ENCODE measurements at regions not wholly inside any gene's neighbourhood (a gene's known extent, or its start where the extent isn't known, plus 50 kb on each side); places are given as distances from the start of the nearest gene placed in this dataset.

DNA sequence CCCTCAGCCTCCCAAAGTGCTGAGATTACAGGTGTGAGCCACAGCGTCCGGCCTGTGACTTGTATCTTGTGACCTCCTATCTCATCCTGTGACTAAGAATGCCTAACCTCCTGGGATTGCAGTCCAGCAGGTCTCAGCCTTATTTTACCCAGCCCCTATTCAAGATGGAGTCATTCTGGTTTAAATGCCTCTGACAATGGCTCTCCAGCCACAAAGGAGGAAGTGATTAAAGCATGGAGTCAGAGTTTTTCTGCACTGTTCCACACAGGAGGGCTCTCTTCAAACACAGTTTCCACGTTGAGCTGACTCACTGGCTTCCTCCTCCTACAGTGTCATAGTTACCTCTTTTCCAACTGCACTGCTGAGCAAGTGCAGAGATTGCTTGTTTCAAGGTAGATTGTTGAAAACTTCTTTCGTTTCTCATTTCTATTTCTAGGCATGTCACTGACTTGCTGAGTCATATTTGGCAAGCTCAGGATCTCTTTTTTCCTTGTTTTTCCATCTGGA is 383.8 kb downstream of the PCNX1 start (continued):
- no peak for TF ChIP-seq ZNF253 (CRISPR knock-in tag; conservative IDR thresholded peaks at IDR 0.05)
- TF ChIP-seq, protein P1, sequence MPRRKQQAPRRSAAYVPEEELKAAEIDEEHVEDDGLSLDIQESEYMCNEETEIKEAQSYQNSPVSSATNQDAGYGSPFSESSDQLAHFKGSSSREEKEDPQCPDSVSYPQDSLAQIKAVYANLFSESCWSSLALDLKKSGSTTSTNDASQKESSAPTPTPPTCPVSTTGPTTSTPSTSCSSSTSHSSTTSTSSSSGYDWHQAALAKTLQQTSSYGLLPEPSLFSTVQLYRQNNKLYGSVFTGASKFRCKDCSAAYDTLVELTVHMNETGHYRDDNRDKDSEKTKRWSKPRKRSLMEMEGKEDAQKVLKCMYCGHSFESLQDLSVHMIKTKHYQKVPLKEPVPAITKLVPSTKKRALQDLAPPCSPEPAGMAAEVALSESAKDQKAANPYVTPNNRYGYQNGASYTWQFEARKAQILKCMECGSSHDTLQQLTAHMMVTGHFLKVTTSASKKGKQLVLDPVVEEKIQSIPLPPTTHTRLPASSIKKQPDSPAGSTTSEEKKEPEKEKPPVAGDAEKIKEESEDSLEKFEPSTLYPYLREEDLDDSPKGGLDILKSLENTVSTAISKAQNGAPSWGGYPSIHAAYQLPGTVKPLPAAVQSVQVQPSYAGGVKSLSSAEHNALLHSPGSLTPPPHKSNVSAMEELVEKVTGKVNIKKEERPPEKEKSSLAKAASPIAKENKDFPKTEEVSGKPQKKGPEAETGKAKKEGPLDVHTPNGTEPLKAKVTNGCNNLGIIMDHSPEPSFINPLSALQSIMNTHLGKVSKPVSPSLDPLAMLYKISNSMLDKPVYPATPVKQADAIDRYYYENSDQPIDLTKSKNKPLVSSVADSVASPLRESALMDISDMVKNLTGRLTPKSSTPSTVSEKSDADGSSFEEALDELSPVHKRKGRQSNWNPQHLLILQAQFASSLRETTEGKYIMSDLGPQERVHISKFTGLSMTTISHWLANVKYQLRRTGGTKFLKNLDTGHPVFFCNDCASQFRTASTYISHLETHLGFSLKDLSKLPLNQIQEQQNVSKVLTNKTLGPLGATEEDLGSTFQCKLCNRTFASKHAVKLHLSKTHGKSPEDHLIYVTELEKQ (CRISPR knock-in tag; IDR thresholded peaks at IDR 0.05): no peak
- no peak for TF ChIP-seq GATAD2A (IDR thresholded peaks at IDR 0.05)
- no peak for TF ChIP-seq RBBP5 (IDR thresholded peaks at IDR 0.05; ENCODE audit: borderline replicate concordance, insufficient read depth, low read length, poor library complexity, severe bottlenecking)
- no peak for TF ChIP-seq BCOR (IDR thresholded peaks at IDR 0.05)
- no peak for TF ChIP-seq BMI1 (IDR thresholded peaks at IDR 0.05; ENCODE audit: low read length)
- 0 out of 2 replicates have a peak, but pooled peaks have one; percentile 38 for TF ChIP-seq SMAD3 (CRISPR knock-in tag; conservative IDR thresholded peaks at IDR 0.05)
- no peak for TF ChIP-seq TOE1 (IDR thresholded peaks at IDR 0.05; ENCODE audit: borderline replicate concordance)
- no peak for TF ChIP-seq TOE1 (CRISPR knock-in tag; IDR thresholded peaks at IDR 0.05; ENCODE audit: borderline replicate concordance, low read depth)
- no peak for TF ChIP-seq PURB (CRISPR knock-in tag; IDR thresholded peaks at IDR 0.05; ENCODE audit: low read depth)
- TF ChIP-seq CBFA2T3 (IDR thresholded peaks at IDR 0.05): no peak
- TF ChIP-seq, protein P2, sequence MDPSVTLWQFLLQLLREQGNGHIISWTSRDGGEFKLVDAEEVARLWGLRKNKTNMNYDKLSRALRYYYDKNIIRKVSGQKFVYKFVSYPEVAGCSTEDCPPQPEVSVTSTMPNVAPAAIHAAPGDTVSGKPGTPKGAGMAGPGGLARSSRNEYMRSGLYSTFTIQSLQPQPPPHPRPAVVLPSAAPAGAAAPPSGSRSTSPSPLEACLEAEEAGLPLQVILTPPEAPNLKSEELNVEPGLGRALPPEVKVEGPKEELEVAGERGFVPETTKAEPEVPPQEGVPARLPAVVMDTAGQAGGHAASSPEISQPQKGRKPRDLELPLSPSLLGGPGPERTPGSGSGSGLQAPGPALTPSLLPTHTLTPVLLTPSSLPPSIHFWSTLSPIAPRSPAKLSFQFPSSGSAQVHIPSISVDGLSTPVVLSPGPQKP (CRISPR knock-in tag; IDR thresholded peaks at IDR 0.05): no peak
- no peak for TF ChIP-seq RNF2 (IDR thresholded peaks at IDR 0.05)
- TF ChIP-seq PCBP1 (IDR thresholded peaks at IDR 0.05; ENCODE audit: low read depth, low read length, poor library complexity, severe bottlenecking): no peak
- TF ChIP-seq KLF13 (tag; IDR thresholded peaks at IDR 0.05; ENCODE audit: borderline replicate concordance, low read depth): no peak
- no peak for TF ChIP-seq ZFPM2 (CRISPR knock-in tag; IDR thresholded peaks at IDR 0.05)
- TF ChIP-seq, protein P3, sequence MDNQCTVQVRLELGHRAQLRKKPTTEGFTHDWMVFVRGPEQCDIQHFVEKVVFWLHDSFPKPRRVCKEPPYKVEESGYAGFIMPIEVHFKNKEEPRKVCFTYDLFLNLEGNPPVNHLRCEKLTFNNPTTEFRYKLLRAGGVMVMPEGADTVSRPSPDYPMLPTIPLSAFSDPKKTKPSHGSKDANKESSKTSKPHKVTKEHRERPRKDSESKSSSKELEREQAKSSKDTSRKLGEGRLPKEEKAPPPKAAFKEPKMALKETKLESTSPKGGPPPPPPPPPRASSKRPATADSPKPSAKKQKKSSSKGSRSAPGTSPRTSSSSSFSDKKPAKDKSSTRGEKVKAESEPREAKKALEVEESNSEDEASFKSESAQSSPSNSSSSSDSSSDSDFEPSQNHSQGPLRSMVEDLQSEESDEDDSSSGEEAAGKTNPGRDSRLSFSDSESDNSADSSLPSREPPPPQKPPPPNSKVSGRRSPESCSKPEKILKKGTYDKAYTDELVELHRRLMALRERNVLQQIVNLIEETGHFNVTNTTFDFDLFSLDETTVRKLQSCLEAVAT (IDR thresholded peaks at IDR 0.05): no peak
- no peak for TF ChIP-seq HDAC3 (IDR thresholded peaks at IDR 0.05; ENCODE audit: borderline replicate concordance, partially characterized antibody)
- no peak for TF ChIP-seq SMAD1 (IDR thresholded peaks at IDR 0.05; ENCODE audit: low read depth, low read length, partially characterized antibody)
- TF ChIP-seq ZNF77 (CRISPR knock-in tag; IDR thresholded peaks at IDR 0.05): no peak
- peak; percentile 67; the same call in 1 of the 2 replicates for TF ChIP-seq ZNF175 (CRISPR knock-in tag; IDR thresholded peaks at IDR 0.05; ENCODE audit: low read depth)
- TF ChIP-seq RAD51 (IDR thresholded peaks at IDR 0.05; ENCODE audit: borderline replicate concordance, low read depth): no peak
- no peak for TF ChIP-seq NEUROD1 (IDR thresholded peaks at IDR 0.05; ENCODE audit: borderline replicate concordance, low read depth, low read length, partially characterized antibody)
- TF ChIP-seq ZNF263 (CRISPR knock-in tag; IDR thresholded peaks at IDR 0.05; ENCODE audit: borderline replicate concordance): no peak
- TF ChIP-seq KHSRP (IDR thresholded peaks at IDR 0.05): no peak

All from K562 (cell line).